Left colon (tissue), 2 donors: ENCODE measurements at regions not wholly inside any gene's neighbourhood (a gene's known extent, or its start where the extent isn't known, plus 50 kb on each side); places are given as distances from the start of the nearest gene placed in this dataset.

Source experiments
- ATAC-seq: fragments of 200-7000 bp; cut with Tn5 transposase; one replicate; pipeline ENCODE4 v1.9.1; 2020; ENCODE audit warnings: mild to moderate bottlenecking, moderate library complexity
- DNase-seq, 2 donors: peaks; one replicate each; pipeline ENCODE4 v3.0.0-alpha.2; 2020
- intact Hi-C, 2 donors: fragments of 100-400 bp; cut with DNase I in 1 of 2; cut with micrococcal nuclease in 1 of 2; formaldehyde crosslinking; loops; one replicate each; pipeline versions ENCODE4 v1.11.2 to v1.14.0; 2022; cut with DNase I, micrococcal nuclease
- donor health status: DM: no; HTN: no; CAD: no.
- donor health status: DM: yes; HTN: yes; CAD: no.

DNA sequence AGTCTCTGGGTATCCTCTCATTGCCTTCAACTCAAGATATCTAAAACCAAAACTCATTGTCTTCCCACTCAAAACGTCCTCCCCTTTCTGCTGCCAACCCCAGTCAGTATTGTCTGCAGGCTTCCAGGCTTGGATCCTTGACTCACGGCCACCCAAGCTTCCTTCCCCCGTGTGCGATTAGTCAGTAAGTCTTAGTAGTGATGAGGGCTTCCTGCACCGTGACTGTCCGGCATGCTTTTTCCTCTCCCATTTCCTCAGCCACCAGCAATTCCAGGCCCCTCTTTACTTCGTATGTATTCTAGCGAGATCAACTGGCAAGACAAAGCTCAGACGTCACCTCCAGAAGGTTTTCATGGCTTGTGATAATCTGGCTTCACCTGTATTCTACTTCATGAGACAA, 88.6 kb upstream of the DUSP22 start:
- no peak for DNase-seq
- intact Hi-C loops: no loop called here
- no peak for ATAC-seq

DNA sequence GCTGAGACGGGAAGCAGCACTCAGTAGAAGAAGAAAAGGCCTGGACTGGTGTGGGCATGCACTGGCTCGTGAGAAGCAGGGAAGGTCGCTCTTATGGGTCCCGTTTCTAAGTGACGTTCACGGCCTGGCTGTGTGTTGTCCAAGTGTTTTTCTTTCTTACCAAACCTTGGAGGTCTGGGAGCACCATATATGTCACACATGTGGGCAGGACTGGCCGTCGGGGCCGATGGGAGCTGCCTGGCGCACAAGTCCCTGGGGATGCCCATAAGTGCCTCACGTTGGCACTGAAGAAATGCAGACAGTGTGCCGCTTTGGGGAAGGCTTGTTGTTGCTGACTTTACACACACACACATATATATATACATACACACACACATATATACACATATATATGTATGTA, 86.0 kb upstream of the DUSP22 start:
- no peak for DNase-seq
- ATAC-seq: no peak
- intact Hi-C loops: no loop called here

DNA sequence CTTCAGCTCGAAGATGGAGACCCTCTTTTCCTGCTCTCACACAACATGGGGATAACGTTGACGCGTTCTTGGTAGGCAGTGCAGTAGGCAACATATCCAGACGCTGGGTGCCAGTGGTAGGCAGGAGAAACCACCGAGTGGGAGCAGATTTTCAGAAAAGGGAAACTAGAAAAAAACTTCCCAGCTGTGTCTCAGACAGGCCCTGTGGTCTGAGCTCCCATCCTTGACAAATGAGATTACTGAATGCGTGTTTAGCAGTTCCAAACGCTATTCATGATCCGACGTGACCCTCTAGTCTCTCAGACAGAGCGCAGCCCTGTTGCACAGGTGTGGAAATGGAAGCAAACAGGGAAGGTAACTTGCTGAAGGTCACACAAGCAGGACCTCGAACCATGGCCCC, 83.9 kb upstream of the DUSP22 start:
- no peak for ATAC-seq
- DNase-seq: no peak
- intact Hi-C loops: no loop called here

DNA sequence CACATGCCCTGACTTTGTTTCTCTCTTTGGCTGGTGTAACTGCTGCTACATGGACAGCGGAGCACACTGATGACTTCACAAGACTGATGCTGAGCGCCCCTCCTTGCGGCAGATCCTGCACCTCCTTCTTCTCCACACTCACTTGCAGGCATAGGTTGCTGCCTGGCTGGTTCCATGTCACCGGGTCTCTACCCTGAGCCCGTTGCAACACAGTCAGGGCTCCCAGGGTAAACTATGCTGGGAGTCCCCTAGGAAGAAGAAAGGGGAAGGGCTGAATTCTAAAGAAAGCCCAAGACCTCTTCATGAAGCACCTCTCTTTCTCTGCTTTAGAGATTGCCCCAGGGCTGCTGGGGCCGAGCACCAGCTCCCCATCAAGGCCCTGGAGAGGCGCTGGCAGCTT, 83.3 kb upstream of the DUSP22 start:
- no peak for ATAC-seq
- DNase-seq: no peak
- intact Hi-C loops: no loop called here

DNA sequence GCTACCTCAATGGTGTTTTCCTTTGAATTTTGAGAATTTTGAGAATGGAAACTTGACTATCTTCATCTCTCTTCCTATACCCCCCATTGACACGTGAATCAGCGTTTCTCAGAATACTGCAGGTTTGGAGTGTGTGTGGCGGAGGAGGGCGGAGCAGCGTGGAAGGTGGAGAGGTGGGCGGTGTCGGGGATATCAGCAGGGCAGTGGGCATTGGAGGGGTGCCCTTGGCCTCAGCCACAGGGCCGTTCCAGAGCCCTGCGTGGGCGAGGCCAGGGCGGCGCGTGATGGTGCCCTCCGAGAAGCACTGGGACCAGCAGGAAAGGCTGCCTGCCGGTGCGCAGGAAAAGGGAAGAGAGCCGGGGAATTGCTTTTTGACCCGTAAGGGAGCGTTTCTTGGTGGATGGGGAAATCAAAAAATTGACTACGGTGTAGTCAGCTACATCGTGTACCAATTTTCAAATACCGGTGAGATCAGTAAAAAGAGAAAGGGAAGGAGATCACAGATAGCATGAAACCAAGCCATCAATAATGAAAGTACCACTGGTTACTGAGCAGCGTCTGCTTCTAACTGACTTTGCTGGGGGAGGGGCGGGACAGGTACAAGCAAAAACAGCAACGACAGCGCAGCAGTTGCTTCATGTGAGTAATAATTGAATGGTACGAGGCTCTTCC, 82.7 kb upstream of the DUSP22 start:
- DNase-seq (no peak), ATAC-seq (no peak)
- intact Hi-C loops: no loop called here

DNA sequence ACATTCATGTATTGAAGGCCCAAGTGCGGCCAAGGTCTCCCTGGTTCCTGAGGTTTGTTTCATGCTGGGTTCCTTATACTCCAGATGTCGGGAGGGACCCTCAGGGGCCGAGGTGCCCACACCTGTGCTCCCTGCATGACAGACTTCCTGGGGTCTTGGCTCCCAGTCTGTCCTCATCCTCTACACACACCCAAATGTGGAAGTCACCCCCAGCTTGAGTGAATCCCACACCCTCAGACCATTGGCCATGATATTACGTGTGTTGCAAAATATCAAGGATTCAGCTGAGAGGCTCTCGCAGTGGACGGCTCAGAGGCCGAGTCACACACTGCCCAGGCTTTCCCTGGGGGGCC, 82.2 kb upstream of the DUSP22 start:
- DNase-seq (no peak), ATAC-seq (no peak)
- intact Hi-C loops: no loop called here

DNA sequence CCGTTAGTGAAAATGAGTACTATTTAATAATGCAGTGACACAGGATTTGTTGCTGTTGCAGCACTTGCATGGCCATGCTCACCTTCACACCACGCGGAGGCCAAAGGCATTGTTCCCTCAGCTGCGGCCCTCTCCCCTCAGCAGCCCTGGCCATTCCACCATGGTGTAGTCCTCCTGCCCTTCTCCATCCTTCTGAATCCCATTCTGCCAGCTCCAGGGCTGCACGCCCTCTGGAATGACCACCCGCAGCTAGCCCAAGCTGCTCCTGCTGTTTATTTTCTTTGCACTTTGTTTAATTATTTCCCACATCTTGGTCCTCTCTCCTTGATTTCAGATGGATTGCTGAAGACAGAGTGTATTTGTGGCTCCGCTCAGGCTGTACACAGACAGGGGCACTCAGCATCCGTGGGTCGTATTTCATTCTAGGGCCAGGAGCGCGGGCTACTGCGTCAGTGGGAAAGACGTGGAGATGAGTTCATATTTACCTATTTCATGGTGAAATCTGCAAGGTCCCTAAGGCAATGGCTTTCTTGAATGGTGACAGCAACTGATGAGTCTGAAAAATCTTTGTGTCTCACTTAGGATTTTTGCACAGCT, 81.4 kb upstream of the DUSP22 start:
- DNase-seq: no peak
- intact Hi-C loops: no loop called here
- ATAC-seq: no peak

DNA sequence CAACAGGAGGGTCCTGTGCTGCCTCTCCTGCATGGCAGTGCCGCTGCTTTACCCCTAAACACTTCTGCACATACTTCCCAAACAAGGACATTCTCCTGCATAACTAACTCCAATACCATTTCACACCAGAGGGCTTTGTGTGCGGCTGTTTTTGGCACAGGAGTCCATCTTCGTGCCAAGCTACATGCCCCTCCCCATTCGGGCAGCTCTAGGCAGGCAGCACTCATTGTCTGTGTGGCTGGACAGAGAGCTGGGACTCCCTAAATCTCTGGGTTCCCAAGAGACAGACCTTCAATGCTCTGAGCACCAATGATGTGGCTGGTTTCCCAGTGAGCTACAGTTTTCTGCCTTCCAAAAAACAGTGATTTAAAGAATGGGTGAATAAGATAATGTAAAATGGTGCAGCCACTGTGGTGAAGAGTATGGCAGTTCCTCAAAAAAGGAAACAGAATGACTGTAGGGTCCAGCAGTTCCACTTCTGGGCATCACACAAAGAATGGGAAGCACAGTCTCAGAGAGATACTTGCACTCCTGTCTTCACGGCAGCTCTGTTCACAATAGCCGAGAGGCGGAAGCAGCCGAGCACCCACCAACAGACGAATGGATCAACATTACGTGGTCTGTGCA, 80.3 kb upstream of the DUSP22 start:
- intact Hi-C loops: no loop called here
- ATAC-seq: no peak
- DNase-seq: no peak

DNA sequence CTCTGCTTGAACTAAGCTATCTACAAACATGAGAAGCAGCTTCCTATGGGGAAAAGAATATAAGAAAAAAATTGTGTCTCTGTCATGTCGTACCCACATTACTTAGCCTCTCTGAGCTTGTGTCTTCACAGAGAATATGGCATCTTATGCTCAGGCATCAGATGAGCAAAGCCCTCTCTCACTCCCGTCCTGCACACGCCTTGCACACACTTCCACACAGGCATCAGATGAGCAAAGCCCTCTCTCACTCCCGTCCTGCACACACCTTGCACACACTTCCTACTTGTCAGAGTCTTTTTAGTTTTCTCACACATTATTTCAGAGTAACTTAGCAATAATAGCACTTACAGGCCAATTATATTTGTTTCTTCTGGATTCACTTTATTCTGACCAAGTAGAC, 79.0 kb upstream of the DUSP22 start:
- intact Hi-C loops: no loop called here
- DNase-seq: no peak
- ATAC-seq: no peak

DNA sequence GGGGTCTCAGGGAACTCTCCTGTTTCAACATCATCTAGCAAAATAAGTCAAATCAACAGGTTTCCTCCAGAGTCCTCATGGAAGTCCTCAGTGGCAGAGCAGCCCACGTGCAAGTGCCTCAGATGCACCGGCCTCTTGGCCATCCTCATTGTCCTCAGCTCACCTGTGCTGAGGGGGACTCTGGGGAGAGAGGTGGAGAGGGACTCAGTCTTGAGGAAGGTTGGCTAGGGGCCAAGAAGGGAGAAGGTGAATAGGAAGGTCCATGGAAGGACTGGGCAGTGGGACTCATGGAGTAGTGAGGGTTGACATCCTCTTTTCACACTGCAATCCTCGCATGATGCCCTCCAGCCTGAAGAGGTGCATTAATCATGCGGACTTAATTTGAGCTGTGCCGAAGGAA, 77.9 kb upstream of the DUSP22 start:
- intact Hi-C loops: no loop called here

DNA sequence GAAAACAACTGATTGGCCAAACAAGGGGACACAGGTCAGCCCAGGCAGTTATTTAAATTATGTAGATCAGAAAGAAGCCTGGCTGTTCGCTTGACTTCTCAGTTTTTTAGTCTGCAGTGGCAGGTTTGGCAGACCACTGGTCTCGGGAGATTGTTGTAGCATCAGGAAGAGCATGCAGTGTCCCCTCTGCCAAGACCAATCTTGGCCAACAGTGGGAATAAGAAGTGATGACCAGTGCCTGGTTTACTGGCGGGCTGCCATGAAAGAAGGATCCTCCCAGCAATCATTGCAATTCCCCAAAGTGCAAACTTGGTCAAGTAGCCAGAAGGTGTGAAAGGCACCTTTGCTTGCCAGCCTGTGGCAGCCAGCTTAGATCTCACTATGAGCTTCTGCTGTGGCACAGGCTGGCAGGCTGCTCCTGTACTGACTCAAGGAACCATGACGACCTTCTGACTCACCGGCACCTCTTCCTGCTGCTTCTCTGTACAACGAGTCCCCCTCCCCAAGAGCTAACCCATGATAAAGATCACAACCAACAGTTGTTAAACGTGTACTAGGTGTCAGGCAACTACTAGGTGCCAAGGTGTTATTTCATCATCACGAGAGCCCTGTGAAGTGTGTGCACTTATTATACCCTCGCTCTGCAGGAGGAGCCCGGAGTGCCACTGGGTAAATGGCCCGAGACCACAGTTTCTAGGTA, 76.8 kb upstream of the DUSP22 start:
- intact Hi-C loops: no loop called here
- no peak for ATAC-seq
- DNase-seq: no peak

More for the DNA sequence above, 77.9 kb upstream of the DUSP22 start:
- no peak for ATAC-seq
- no peak for DNase-seq

DNA sequence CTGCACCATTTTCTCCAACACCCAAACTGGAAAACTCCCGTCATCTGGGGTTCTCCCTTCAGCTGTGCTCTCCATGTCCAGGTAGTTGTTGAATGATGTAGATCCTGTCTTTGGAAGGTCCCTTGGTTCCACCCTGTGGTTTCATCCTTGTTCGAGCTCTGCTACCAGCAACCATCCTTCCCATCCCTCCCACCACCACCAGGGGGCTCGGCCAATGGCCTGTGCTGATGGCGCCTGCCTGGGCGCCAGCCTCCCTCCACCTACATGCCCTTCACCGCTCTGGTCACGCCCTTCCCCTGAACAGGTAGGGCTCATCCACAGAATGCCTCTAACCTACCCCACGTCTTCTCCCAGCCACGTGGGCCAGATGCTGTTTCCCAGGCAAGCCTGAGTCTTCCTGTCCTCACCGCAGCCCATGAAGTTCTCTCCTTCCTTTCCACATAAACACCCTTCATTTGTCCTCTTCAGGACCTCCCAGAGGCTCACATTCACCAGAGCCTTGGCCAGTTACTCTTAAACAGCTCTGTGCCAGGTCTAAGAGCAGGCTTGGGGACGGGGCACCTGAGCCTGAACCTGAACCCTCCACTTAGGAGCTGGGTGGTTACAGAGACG, 75.1 kb upstream of the DUSP22 start:
- intact Hi-C loops: no loop called here
- peak in 1 of 2 donors; percentile 59 for DNase-seq
- ATAC-seq: peak; percentile 69

DNA sequence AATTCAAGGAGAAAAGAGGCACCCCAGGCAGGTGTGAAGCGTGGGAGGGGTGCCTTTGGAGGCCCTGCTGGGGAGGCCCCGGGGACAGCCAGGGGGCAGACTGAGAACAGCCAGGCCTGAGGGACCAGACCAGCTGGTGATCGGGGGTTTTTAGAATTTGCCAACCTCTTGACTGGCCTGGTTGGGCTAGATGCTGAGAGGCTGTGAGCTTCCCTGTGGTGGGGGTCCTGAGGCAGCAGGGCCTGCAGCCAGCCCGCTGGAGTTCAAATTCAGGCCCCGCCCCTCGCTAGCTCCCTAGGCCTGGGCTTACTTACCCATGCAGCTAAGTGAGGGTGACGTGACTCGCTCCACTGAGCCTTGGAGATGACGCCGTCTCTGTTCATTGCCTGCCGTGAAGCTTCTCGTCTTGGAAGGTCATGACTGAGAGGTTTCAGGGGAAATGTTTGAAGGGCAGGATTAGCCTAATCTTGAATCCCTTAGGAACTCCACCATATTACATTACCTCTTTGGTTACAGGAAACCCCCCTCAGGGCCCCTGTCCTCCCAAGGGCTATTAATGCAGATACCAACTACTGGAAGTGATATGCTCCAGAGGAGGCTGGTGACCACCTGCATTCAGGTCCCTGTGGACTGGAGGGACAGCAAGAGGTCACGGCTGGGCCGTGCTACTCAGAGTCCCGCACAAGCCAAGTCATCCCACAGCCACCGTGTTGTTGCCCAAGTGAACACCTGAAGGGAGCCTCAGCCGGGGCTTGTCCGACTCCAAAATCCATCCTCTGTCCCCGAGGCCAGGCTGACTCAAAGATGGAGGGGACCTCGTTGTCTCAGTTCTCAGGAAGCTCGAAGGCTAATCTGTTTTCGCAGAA, 73.9 kb upstream of the DUSP22 start:
- intact Hi-C loops: no loop called here
- DNase-seq: no peak
- no peak for ATAC-seq

DNA sequence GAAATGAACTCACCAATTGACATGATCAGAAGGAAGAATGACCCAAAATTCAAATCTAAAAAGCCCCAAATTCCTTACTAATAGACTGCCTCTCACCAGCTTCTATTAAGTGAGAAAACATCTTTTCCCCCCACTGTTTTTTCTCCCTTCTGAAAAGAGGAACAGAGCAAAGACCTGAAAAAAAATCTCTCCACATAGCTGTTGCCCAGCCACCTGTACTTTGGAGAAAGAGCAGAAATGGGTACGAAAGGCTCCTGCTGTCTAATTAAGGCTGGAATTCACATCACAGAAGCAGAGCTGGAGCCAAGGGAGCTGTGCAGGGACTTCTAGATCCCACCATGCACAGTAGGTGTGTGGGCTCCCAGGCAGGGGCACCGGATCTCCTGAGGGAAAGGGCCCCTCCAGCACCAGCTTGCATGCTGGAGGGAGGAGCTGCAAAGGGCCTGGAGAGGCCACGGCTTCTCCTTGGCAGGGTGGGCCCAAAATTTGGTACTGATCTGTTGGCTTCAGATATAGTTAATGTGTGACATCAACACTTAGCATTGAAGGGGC, 73.2 kb upstream of the DUSP22 start:
- ATAC-seq (no peak), DNase-seq (no peak)
- intact Hi-C loops: no loop called here

DNA sequence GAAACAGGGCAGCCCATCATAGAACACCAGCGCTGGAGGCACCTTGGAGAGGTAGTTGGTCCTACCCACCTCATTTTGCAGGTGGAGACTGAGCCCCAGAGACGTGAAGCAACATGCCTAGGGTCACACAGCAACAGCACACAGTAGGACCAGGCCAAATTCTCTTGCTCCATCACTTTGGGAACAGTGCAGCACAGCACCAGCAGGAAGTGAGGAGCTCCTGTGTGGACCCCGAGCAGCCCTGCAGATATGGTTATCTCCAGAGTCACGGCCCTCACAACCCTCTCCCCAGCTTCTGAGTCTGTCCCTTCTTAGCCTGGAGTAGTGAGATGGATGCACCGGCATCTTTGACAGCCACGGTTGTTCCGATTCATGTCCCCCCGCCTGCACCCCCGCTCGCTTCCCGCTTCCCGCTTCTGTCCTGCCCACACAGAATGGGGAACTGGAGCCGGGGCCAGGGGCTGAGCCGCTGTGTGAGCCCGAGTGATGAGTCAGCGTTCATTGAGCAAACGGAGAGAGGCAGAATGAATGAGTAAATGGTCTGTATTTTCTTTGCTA, 72.6 kb upstream of the DUSP22 start:
- intact Hi-C loops: no loop called here
- DNase-seq (peak; percentile 50 to 53), ATAC-seq (no peak)

DNA sequence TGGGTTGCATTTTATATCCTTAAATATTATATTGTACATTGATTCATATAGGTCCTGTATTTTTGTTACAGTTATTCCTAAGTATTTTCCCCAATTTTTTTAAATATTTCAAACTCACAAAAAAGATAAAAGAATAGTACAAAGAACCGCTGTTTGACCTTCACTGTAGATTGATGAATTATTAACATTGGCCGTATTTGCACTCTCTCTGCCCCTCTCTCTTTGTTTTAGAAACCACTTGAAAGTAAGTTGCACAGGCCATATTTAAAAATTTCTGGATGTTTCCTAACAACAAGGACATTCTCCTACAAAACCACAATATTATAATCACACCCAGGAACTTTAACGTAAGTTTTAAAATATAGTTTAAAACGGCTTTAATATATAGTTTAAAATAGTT, 72.0 kb upstream of the DUSP22 start:
- intact Hi-C loops: no loop called here
- DNase-seq (no peak), ATAC-seq (no peak)

DNA sequence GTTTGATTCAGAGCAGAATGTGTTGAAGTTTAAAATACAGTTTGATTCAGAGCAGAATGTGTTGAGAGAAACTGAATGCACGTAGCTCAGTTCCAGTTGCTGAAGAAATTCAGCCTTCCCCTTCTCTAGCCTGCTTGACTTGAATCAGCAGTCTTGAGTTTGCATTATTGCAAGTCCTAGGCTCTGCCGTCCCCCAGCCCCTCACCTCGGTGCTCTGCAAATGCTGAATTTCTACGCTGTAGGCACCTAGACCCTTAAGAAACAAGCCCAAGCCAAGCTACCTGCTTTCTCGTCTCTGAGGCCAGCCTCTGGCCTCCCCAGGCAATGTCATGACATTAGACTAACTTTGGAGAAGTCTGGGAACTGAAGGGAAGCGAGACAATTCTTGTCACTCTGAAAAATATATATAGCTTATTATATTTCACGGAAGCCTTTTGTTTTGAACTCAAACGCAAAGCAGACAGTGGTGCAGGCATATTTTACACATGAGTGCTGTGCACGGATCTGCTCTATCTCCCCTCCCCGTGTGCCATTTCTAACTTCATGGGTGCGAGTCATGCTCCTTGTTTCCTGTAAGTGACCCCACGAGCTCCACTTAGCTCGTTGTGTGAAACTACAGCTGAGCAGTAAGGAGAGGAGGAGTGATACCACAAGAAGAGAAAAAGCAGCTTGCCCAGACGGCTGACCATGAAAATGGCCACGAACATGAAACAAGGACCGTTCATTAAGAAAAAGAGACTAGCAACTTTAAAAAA, 71.4 kb upstream of the DUSP22 start:
- intact Hi-C loops: no loop called here
- ATAC-seq: no peak
- no peak for DNase-seq
